ENCODE measurements at regions not wholly inside any gene's neighbourhood (a gene's known extent, or its start where the extent isn't known, plus 50 kb on each side); places are given as distances from the start of the nearest gene placed in this dataset.

- no peak for TF ChIP-seq FOXM1 (IDR thresholded peaks at IDR 0.05; ENCODE audit: borderline replicate concordance, low read depth)
- no peak for TF ChIP-seq YY1 (IDR thresholded peaks at IDR 0.05; ENCODE audit: low read depth)
- no peak for TF ChIP-seq TCF12 (IDR thresholded peaks at IDR 0.05; ENCODE audit: low read depth)
- no peak for TF ChIP-seq TEAD4 (IDR thresholded peaks at IDR 0.05)
- no peak for TF ChIP-seq RAD21 (IDR thresholded peaks at IDR 0.05; ENCODE audit: low read depth)
- TF ChIP-seq MAX (IDR thresholded peaks at IDR 0.05): no peak
- no peak for TF ChIP-seq EGR1 (IDR thresholded peaks at IDR 0.05)
- TF ChIP-seq CEBPB (IDR thresholded peaks at IDR 0.05): no peak
- TF ChIP-seq CREB1 (IDR thresholded peaks at IDR 0.05; ENCODE audit: low read depth): no peak
Observed at GRCh38 chr12:3998968-3999792, 126.0 kb upstream of the PARP11 start.

- TF ChIP-seq FOXM1 (IDR thresholded peaks at IDR 0.05; ENCODE audit: borderline replicate concordance, low read depth): no peak
- no peak for TF ChIP-seq TEAD4 (IDR thresholded peaks at IDR 0.05)
- TF ChIP-seq EP300 (IDR thresholded peaks at IDR 0.05; ENCODE audit: borderline replicate concordance): no peak
- no peak for TF ChIP-seq NFIC (IDR thresholded peaks at IDR 0.05)
- no peak for TF ChIP-seq ZBTB7A (IDR thresholded peaks at IDR 0.05; ENCODE audit: low read depth)
- no peak for TF ChIP-seq TCF12 (IDR thresholded peaks at IDR 0.05; ENCODE audit: low read depth)
- no peak for TF ChIP-seq EGR1 (IDR thresholded peaks at IDR 0.05)
- TF ChIP-seq CREB1 (IDR thresholded peaks at IDR 0.05; ENCODE audit: low read depth): no peak
- no peak for TF ChIP-seq RAD21 (IDR thresholded peaks at IDR 0.05; ENCODE audit: low read depth)
- no peak for TF ChIP-seq YY1 (IDR thresholded peaks at IDR 0.05; ENCODE audit: low read depth)
- TF ChIP-seq MAX (IDR thresholded peaks at IDR 0.05): no peak
- no peak for TF ChIP-seq USF1 (IDR thresholded peaks at IDR 0.05)
- no peak for TF ChIP-seq CEBPB (IDR thresholded peaks at IDR 0.05)
- TF ChIP-seq REST (IDR thresholded peaks at IDR 0.05; ENCODE audit: low read depth): no peak
- TF ChIP-seq TAF1 (IDR thresholded peaks at IDR 0.05; ENCODE audit: low read depth): no peak
Observed at GRCh38 chr12:3998397-3998796, 125.2 kb upstream of the PARP11 start.

- no peak for TF ChIP-seq YY1 (IDR thresholded peaks at IDR 0.05; ENCODE audit: low read depth)
- no peak for TF ChIP-seq REST (IDR thresholded peaks at IDR 0.05; ENCODE audit: low read depth)
Observed at GRCh38 chr12:3996322-3996721, 123.1 kb upstream of the PARP11 start.

- TF ChIP-seq RAD21 (IDR thresholded peaks at IDR 0.05; ENCODE audit: low read depth) (no peak), TEAD4 (IDR thresholded peaks at IDR 0.05) (no peak), FOXM1 (IDR thresholded peaks at IDR 0.05; ENCODE audit: borderline replicate concordance, low read depth) (no peak), TAF1 (IDR thresholded peaks at IDR 0.05; ENCODE audit: low read depth) (no peak), ZBTB7A (IDR thresholded peaks at IDR 0.05; ENCODE audit: low read depth) (no peak), USF1 (IDR thresholded peaks at IDR 0.05) (no peak), CEBPB (IDR thresholded peaks at IDR 0.05) (no peak), REST (IDR thresholded peaks at IDR 0.05; ENCODE audit: low read depth) (no peak), MAX (IDR thresholded peaks at IDR 0.05) (no peak), TCF12 (IDR thresholded peaks at IDR 0.05; ENCODE audit: low read depth) (no peak), NFIC (IDR thresholded peaks at IDR 0.05) (no peak), CREB1 (IDR thresholded peaks at IDR 0.05; ENCODE audit: low read depth) (no peak), YY1 (IDR thresholded peaks at IDR 0.05; ENCODE audit: low read depth) (no peak), EGR1 (IDR thresholded peaks at IDR 0.05) (no peak), EP300 (IDR thresholded peaks at IDR 0.05; ENCODE audit: borderline replicate concordance) (no peak)
Observed at GRCh38 chr12:3995306-3995705, 122.1 kb upstream of the PARP11 start.
